K562 (cell line): ENCODE measurements at regions not wholly inside any gene's neighbourhood (a gene's known extent, or its start where the extent isn't known, plus 50 kb on each side); places are given as distances from the start of the nearest gene placed in this dataset.

Experiments
- CEBPZ ChIP-seq: fragments of 150-350 bp; IDR thresholded peaks from 2 replicates; pipeline ENCODE4 v1.6.1; 2014; ENCODE audit warnings: low read depth, mild to moderate bottlenecking, low read length, borderline replicate concordance
- CTCF ChIP-seq, 3 experiments: IDR thresholded peaks in 2 of 3; conservative IDR thresholded peaks in 1 of 3; 2 replicates each; pipeline ENCODE4 v1.5.1; 2011 to 2012; ENCODE audit warnings: low read length in 3 of 3, mild to moderate bottlenecking in 3 of 3, control low read depth in 2 of 3, improper control_type of control experiment in 1 of 3, inconsistent platforms in 1 of 3, low read depth in 1 of 3, mixed read lengths in 1 of 3, moderate library complexity in 1 of 3; ENCODE audit not compliant: insufficient read depth in 2 of 3
- HES1 ChIP-seq: fragments of 450-650 bp; IDR thresholded peaks from 2 replicates; pipeline ENCODE4 v1.6.1; 2016; ENCODE audit warnings: low read depth, mild to moderate bottlenecking, moderate library complexity
- JUND ChIP-seq, 2 experiments: IDR thresholded peaks; 2 replicates in 1 of 2; 3 replicates in 1 of 2; pipeline ENCODE4 v1.6.1; 2011; ENCODE audit warnings: borderline replicate concordance in 2 of 2, low read depth in 2 of 2, low read length in 2 of 2, improper control_type of control experiment in 1 of 2, missing biosample characterization in 1 of 2, missing genetic modification characterization in 1 of 2, missing genetic modification reagents in 1 of 2
- TAF1 ChIP-seq: IDR thresholded peaks from 2 replicates; pipeline ENCODE4 v1.6.1; 2011; ENCODE audit warnings: mild to moderate bottlenecking, low read length, moderate library complexity; ENCODE audit not compliant: insufficient read depth, control insufficient read depth, severe bottlenecking; ENCODE audit errors: extremely low read depth
- TBP ChIP-seq: optimal IDR thresholded peaks from 2 replicates; pipeline ENCODE3; 2011; ENCODE audit warnings: low read depth, low read length, improper control_type of control experiment
- ZNF232 ChIP-seq: sonication (generic); formaldehyde crosslinking; IDR thresholded peaks from 2 replicates; pipeline ENCODE4 v1.8.0; 2022; ENCODE audit warnings: mild to moderate bottlenecking, missing genetic modification reagents
- ZNF324 ChIP-seq: fragments of 250-450 bp; sonication (Bioruptor Pico); IDR thresholded peaks from 2 replicates; pipeline ENCODE4 v1.4.0; 2020; ENCODE audit warnings: mild to moderate bottlenecking
- ZZZ3 ChIP-seq: fragments of 450-650 bp; IDR thresholded peaks from 2 replicates; pipeline ENCODE4 v1.6.1; 2016; ENCODE audit warnings: antibody characterized with exemption, mild to moderate bottlenecking, moderate library complexity

GRCh38 chr11:26127336-26127735 lies 204.6 kb upstream of the ANO3 start:
- TF ChIP-seq CEBPZ (no peak), TBP (no peak), ZZZ3 (no peak), TAF1 (no peak), HES1 (no peak), ZNF232 (CRISPR knock-in tag) (no peak), ZNF324 (CRISPR knock-in tag) (no peak), JUND (IDR thresholded peaks at IDR 0.05; ENCODE audit: borderline replicate concordance, low read depth, low read length) (no peak), JUND (tag; IDR thresholded peaks at IDR 0.05; ENCODE audit: borderline replicate concordance, low read depth, low read length) (no peak), CTCF (IDR thresholded peaks at IDR 0.05 in 2 of 3, conservative IDR thresholded peaks at IDR 0.05 in 1 of 3; ENCODE audit: insufficient read depth in 2 of 3, low read depth in 1 of 3, low read length in 3 of 3) (no peak)
